Skin of body (tissue), 1 donor: ENCODE measurements at regions not wholly inside any gene's neighbourhood (a gene's known extent, or its start where the extent isn't known, plus 50 kb on each side); places are given as distances from the start of the nearest gene placed in this dataset.
A peak's percentile ranks its signal among the peaks of the same experiment; 100 is the strongest.

Experiments
- DNase-seq: peaks from one replicate; lab custom pipeline; 2025; lab: John Stamatoyannopoulos, UW

GRCh38 chr7:68511281-68511680 lies 1087.0 kb upstream of the AUTS2 start:
- DNase-seq, result no peak

GRCh38 chr7:68512466-68512865 lies 1085.8 kb upstream of the AUTS2 start:
- DNase-seq, result no peak

- DNase-seq, result no peak
Observed at GRCh38 chr7:68518060-68518459, 1080.2 kb upstream of the AUTS2 start.

GRCh38 chr7:68524126-68524525 lies 1074.1 kb upstream of the AUTS2 start:
- DNase-seq, result peak; percentile 1

GRCh38 chr7:68529221-68529620 lies 1069.1 kb upstream of the AUTS2 start:
- no peak for DNase-seq

GRCh38 chr7:68535266-68535665 lies 1063.0 kb upstream of the AUTS2 start:
- no peak for DNase-seq

- no peak for DNase-seq
Observed at GRCh38 chr7:68537051-68537773, 1061.1 kb upstream of the AUTS2 start.

GRCh38 chr7:68537774-68538071 lies 1060.6 kb upstream of the AUTS2 start:
- no peak for DNase-seq

GRCh38 chr7:68542831-68543230 lies 1055.4 kb upstream of the AUTS2 start:
- DNase-seq, result no peak

GRCh38 chr7:68544851-68545250 lies 1053.4 kb upstream of the AUTS2 start:
- no peak for DNase-seq

- DNase-seq, result no peak
Observed at GRCh38 chr7:68547181-68547580, 1051.1 kb upstream of the AUTS2 start.

GRCh38 chr7:68547799-68548198 lies 1050.5 kb upstream of the AUTS2 start:
- DNase-seq, result no peak

GRCh38 chr7:68550027-68550426 lies 1048.2 kb upstream of the AUTS2 start:
- no peak for DNase-seq

- no peak for DNase-seq
Observed at GRCh38 chr7:68550635-68551034, 1047.6 kb upstream of the AUTS2 start.

- DNase-seq, result no peak
Observed at GRCh38 chr7:68556537-68556936, 1041.7 kb upstream of the AUTS2 start.

- DNase-seq, result no peak
Observed at GRCh38 chr7:68559518-68559917, 1038.8 kb upstream of the AUTS2 start.

GRCh38 chr7:68562323-68562899 lies 1035.9 kb upstream of the AUTS2 start:
- no peak for DNase-seq

GRCh38 chr7:68564306-68565135 lies 1033.8 kb upstream of the AUTS2 start:
- peak; percentile 70 for DNase-seq

GRCh38 chr7:68571286-68571685 lies 1027.0 kb upstream of the AUTS2 start:
- DNase-seq, result no peak

- DNase-seq, result no peak
Observed at GRCh38 chr7:68573271-68574005, 1024.8 kb upstream of the AUTS2 start.

GRCh38 chr7:68576366-68576765 lies 1021.9 kb upstream of the AUTS2 start:
- DNase-seq, result no peak

- DNase-seq, result no peak
Observed at GRCh38 chr7:68581417-68581816, 1016.9 kb upstream of the AUTS2 start.
